ENCODE measurements at regions not wholly inside any gene's neighbourhood (a gene's known extent, or its start where the extent isn't known, plus 50 kb on each side); places are given as distances from the start of the nearest gene placed in this dataset.
A peak's percentile ranks its signal among the peaks of the same experiment; 100 is the strongest.

GRCh38 chr21:32182449-32182848, 96.4 kb downstream of the MIS18A start:
- DNase-seq: no peak

DNA sequence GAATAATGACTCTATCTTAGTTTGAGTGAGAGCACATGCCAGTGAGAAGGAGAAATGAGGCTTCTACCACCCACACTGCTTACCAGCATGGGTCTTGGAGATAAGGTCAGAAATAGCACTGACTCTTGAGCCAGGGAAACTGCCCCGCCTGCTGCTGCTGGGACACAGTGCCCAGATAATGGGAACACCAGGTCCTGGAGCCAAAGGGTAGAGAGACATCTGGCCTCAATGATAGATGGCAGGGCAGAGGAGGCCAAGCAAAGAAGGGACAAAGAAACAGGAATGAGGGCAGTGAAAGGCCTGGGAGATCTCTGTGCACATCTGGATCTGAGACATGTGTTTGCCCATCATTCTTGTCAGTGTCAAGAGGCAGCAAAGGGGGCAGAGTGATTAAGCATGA, 97.4 kb downstream of the MIS18A start:
- no peak for DNase-seq

GRCh38 chr21:32174819-32175218, 104.0 kb downstream of the MIS18A start:
- no peak for DNase-seq

DNA sequence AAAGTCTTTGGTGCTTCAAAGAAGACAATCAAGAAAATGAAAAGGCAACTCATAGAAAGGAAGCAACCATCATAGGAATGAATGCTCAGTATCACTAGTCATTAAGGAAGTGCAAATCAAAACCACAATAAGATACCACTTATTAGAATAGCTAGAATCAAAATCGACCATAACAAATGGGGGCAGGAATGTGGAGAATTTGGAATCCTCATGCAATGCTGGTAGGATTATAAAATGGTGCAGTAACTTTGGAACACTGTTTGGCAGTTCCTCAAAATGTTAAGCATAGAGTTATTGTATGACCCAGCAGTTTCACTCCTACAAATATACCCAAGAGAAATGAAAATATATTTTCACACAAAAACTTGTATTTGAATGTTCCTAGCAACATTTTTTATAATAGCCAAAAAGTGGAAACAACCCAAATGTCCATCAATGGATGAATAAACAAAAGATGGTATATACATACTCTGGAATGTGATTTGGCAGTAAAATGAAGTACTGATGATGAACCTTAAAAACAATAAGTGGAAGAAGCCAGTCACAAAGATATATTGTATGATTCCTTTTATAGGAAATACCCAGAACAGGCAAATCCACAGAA, 105.6 kb downstream of the MIS18A start:
- no peak for DNase-seq

DNA sequence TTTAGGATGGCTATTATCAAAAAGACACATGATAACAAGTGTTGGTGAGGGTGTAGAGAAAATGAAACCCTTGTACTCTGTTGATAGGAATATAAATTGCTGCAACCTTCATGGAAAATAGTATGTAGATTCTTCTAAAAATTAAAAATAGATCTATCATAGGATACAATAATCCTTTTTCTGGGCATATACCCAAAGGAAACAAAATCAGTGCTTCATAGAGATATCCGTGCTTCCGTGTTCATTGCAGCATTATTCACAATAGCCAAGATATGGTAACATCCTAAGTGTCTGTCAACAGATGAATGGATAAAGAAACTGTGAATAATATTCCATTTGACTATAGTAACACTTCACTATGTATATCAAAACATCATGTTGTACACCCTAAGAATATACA, 106.7 kb downstream of the MIS18A start:
- DNase-seq: no peak

DNA sequence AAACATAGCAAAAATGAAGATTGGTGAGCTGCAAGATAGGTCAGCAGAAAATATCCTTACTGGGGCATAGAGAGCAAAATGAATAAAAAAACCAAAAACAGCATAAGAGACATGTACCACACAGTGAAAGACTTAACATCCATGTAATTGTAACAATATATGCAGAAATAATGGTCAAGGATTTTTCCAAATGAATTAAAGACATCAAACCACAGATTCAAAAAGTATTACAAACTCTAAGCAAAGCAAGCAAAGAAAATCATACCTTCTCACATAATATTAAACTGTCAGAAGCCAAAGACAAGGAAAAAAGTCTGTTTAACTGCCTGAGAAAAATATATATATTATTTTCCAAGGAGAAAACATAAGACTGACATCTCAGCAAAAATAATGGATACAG, 111.3 kb downstream of the MIS18A start:
- DNase-seq: no peak

GRCh38 chr21:32163386-32163785, 115.5 kb downstream of the MIS18A start:
- no peak for DNase-seq

DNA sequence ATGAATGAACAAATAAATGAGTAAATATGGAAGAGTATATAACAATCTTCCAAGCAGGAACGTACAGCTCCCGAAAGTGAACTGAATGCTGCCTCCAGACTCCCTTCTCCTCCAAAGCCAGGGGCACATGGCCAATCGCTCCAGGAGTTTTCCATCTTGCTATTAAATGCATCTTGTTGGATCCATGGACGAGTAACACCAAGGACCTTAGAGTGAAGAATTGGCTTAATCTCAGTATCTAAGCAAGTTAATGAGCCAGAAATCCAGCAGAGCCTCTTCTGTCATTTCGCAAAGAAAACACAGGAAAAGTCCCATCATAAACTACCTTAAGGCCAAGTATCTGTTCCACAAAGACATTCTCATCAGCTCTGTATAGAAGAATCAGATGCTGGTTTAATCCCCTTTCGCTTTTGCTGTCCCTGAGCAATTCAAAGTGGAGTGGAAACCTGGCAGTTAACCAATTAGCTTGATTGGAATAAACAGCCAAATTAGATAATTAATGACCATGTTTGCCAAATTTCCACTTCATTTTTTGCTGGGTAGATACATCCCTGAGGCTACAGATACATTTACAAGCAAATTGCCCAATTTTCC, 116.0 kb downstream of the MIS18A start:
- no peak for DNase-seq

DNA sequence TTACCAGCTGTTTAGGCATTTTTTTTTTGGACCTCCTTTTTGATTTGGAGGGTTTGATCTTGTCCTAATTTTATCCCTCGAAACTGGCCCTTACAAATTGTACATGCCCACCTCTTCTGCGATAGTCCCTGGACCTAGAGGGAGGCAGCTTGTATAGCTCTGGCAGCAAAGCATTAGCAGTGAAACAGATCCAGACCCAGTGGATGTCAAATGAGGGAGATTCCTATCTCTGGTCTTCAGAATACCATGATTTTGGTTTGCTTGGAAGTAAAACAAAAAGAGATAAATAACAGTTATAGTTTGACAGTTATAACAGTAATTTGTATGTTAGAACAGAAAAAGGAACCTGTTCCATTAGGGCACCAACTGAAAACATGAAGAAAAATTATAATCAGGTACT, 123.6 kb downstream of the MIS18A start:
- DNase-seq: no peak

DNA sequence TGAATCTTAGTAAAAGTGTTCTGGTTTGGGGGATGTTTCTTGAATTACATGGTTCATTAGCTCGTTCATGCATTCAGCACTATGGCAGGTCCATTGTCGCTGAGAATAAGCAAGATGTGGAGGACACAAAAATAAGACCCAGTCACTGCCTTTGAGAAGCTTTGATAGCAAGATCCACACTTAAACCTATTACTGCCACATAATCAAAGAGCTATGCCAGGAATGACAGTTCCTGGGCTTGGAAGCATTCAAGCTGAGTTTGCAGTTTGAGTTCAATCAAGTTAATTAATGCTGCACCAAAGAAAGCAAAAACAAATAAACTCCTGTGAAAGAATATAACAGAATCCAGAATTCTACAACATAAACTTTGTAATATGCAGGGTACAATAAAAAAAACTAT, 131.8 kb downstream of the MIS18A start:
- no peak for DNase-seq

DNA sequence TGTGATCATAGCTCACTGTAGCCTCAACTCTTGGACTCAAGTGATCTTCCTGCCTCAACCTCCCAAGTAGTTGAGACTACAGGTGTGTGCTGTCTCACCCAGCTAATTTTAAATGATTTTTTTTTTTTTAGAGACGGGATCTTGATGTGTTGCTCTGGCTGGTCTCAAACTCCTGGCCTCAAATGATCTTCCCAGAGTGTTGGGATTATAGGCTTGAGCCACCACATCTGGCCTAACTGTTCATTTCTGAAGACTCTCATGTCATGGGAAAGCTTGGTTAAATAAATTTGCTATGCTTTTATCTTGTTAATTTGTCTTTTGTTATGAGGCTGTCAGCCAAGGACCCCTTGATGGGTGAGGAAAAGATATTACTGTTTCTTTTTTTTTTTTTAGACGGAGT, 134.0 kb downstream of the MIS18A start:
- DNase-seq: no peak

- no peak for DNase-seq
These were observed 135.5 kb downstream of the MIS18A start for GRCh38 chr21:32143241-32143939.

- DNase-seq: no peak
These were observed 137.6 kb downstream of the MIS18A start for GRCh38 chr21:32141318-32141633.

DNA sequence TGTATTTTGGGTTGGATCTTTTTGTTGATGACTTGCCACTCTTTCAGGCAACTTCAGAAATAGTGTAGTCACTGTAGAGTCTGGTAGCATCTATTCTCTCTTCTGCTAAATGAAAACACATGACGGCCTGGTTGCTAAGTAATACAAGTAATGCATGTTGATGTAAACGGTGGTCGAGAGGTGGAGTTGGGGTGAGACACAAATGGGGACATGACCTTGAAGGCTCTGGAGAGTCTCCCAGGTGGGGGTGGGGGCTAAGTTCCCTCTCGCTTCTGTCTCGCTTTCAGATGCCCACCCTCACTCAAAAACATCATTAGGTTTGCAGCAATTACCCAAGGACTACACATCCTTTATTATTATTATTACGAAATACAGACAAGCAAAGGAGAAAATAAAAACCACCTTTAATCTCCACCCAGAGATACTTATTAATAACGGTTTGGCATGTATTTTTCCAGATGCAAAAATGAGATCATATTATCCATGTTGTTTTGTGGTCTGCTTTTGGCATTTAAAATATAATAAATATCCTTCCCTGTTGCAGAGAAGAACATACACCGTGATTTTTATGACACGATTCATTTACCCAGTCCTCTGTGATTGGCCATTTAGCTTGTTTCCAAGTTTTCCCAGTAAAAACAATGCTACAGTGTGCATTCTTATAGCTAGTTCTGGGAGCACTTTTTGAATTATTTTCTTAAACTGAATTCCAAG, 138.1 kb downstream of the MIS18A start:
- no peak for DNase-seq

- DNase-seq: no peak
These were observed 138.7 kb downstream of the MIS18A start for GRCh38 chr21:32140151-32140550.

DNA sequence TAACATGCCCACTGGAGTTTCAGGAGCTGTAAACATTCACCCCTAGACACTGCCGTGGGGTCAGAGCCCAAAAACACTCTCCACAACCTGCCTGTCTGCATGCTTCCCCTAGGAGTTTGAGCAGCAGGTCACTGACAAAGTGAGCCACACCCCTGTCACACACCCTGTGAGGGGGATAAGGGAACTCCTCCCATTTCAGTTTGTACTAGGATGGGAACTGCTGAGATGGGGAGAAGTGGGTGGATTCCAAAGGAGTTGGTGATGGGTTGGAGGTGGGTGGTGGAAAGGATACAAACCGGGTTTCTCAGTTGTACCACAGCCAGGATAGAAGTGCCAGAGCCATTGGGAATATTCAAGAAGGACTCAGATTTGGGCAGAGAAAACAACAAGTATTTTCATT, 140.2 kb downstream of the MIS18A start:
- DNase-seq: no peak

DNA sequence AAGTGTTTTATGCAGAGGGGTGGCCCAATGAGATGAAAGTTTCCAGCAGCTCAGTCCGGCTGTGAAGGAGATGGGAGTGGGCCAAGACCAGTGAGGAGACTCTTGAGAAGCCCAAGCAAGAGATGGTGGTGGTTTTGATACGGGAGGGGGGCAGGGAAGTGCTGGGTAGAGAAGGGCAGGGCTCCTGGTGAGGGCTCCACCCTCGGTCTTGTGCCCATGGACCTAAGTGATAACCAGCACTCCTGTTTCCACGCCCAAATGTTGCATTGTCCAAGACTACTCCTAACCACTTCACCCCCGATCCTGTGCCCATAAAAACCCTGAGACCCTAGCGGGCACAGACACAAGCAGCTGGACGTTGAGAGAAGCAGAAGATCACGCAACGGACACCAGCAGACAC, 140.9 kb downstream of the MIS18A start:
- no peak for DNase-seq

GRCh38 chr21:32137266-32137665, 141.6 kb downstream of the MIS18A start:
- peak; percentile 6 for DNase-seq

- no peak for DNase-seq
These were observed 142.3 kb downstream of the MIS18A start for GRCh38 chr21:32136546-32136945.

DNA sequence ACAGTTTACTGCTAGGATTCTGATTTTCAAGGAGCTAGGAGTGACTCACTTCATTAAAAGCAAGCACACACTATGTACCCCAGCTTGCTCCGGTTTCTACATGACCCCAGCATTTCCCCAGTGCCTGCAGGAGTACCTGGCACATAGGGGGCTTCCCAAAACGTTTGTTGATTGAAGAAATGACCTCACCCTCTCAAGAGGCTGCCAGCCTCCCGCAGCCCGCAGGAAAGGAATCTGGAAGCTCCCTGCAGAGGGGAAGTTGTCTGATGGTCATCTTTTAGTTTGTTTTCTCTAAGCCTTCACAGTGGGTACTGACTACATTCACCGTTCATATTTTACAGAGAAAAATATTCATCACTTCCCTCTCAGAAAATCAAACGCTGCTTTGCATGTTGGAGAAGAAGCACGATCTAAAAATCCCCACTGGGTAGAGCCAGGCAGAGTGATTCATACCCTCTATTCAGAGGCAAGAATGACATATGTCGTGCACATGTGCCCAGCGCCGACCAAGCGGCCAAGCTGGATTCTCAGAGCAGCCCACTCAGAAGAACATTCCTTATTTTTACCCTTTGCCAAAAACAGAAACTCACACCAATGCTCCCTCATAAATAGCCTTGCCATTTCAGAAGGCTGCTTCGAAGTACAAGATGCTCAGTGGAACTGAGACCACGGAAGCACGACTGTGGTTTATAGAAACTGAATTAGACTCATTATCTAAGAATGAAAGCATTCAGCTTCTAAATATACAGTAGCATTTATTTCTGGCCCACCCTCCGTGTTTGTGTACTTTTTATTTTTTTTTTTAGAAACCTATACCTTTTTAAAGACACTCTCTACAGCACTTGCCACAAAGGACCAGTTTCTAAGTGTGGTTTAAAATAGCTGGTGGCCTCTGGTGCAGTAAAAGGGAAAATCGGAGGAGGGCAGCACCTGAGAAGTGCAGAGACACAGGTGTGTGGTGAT, 143.2 kb downstream of the MIS18A start:
- no peak for DNase-seq

DNA sequence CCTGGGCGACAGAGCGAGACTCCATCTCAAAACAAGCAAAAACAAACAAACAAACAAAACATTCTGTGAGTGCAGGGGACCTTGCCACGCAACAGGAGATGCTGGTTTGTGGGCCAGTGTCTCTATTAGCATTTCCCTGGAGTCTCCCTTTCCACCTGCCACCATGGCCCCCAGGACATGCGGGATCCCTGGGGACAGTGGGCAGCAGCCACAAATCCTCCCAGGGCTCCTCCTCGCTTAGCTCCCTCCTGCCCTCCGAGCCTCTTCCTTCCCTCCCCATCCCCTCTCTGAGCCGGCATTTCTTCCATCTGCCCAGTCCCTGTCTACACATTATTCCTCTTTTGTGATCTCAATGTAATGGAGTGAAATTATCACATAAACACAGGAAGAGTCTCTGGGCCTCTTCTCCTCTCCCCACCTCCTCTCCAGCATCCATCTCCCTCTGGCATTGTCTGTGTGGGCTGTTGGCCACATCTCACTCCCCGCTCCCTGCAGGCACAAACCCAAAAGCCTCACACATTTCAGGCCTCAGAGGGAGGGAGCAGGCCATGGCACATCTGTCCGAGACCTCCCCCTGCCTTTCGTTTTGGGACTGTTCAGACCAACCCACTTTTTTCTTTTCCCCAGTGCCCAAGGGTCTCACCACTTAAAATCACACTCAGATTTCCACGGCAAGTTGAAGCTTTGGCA, 144.3 kb downstream of the MIS18A start:
- DNase-seq: no peak

- no peak for DNase-seq
These were observed 146.0 kb downstream of the MIS18A start for GRCh38 chr21:32132881-32133280.
